Stomach (tissue), 4 donors: ENCODE measurements at regions not wholly inside any gene's neighbourhood (a gene's known extent, or its start where the extent isn't known, plus 50 kb on each side); places are given as distances from the start of the nearest gene placed in this dataset.

Experiments used
- CTCF ChIP-seq, 7 experiments: fragments of 450-650 bp in 4 of 7; fragments of 200-600 bp in 3 of 7; sonication (generic) in 3 of 7; IDR thresholded peaks; one replicate each; pipeline ENCODE4 v1.5.1; 2016 to 2019; ENCODE audit warnings: antibody characterized with exemption in 7 of 7, control low read depth in 2 of 7, mild to moderate bottlenecking in 1 of 7
- POLR2AphosphoS5 ChIP-seq, 3 donors: sonication (generic); formaldehyde crosslinking; IDR thresholded peaks; one replicate each; pipeline ENCODE4 v1.6.1; 2016; ENCODE audit warnings: antibody characterized with exemption in 3 of 3

- TF ChIP-seq POLR2AphosphoS5 (IDR thresholded peaks at IDR 0.05): no peak
- TF ChIP-seq CTCF (IDR thresholded peaks at IDR 0.05): no peak
Measured at GRCh38 chr10:125348536-125348935, 188.2 kb upstream of the CTBP2 start.
